Body of pancreas (tissue), 4 donors: ENCODE measurements at regions not wholly inside any gene's neighbourhood (a gene's known extent, or its start where the extent isn't known, plus 50 kb on each side); places are given as distances from the start of the nearest gene placed in this dataset.

Experiments
- CTCF ChIP-seq, 7 experiments: fragments of 450-650 bp in 4 of 7; fragments of 200-600 bp in 3 of 7; sonication (generic) in 3 of 7; IDR thresholded peaks; one replicate each; pipeline ENCODE4 v1.5.1; 2016 to 2019; ENCODE audit warnings: antibody characterized with exemption in 7 of 7
- POLR2A ChIP-seq, 3 donors: fragments of 450-650 bp; IDR thresholded peaks; one replicate each; pipeline ENCODE4 v1.6.1; 2016; ENCODE audit warnings: antibody characterized with exemption in 3 of 3, mild to moderate bottlenecking in 2 of 3

DNA sequence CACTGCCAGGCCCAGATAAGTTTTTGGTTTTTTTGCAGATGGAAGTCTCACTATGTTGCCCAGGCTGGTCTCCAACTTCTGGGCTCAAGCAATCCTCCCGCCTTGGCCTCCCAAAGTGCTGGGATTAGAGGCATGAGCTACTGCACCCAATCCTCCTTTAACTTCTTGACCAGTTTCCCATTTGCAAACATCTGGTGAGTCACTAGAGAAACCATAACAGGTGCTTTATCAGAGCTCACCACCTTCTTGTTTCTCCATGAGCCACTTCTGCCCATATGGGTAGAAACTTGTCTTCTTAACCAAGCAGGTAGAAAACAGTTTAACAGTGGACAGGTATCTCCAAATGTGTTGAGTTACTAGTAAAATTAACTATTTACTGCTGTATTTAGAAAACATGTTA is 128.4 kb upstream of the AP1S2 start:
- TF ChIP-seq CTCF (IDR thresholded peaks at IDR 0.05) (no peak), POLR2A (IDR thresholded peaks at IDR 0.05) (no peak)
